Endodermal cell (in vitro differentiated cells): ENCODE measurements at regions not wholly inside any gene's neighbourhood (a gene's known extent, or its start where the extent isn't known, plus 50 kb on each side); places are given as distances from the start of the nearest gene placed in this dataset.

Experiments used
- DNase-seq: peaks from one replicate; pipeline ENCODE4 v3.0.0-alpha.2; 2017
- H3K27ac ChIP-seq: 2 replicates; pipeline ENCODE4 v1.5.1; 2013; ENCODE audit warnings: mild to moderate bottlenecking, low read depth, low read length, moderate library complexity
- H3K27me3 ChIP-seq: 2 replicates; pipeline ENCODE4 v1.6.1; 2013; ENCODE audit warnings: mild to moderate bottlenecking, low read length, moderate library complexity; ENCODE audit not compliant: insufficient read depth, control insufficient read depth, poor library complexity, severe bottlenecking
- H3K36me3 ChIP-seq: 2 replicates; pipeline ENCODE4 v1.7.0; 2013; ENCODE audit warnings: mild to moderate bottlenecking, low read length, moderate library complexity; ENCODE audit not compliant: control insufficient read depth, insufficient read depth
- H3K4me1 ChIP-seq: one replicate; pipeline ENCODE4 v1.7.0; 2013; ENCODE audit warnings: low read length; ENCODE audit not compliant: control insufficient read depth, insufficient read depth
- H3K4me3 ChIP-seq: 2 replicates; pipeline ENCODE4 v1.5.1; 2013; ENCODE audit warnings: mild to moderate bottlenecking, low read length, moderate library complexity
- H3K9ac ChIP-seq: 2 replicates; pipeline ENCODE4 v1.6.1; 2013; ENCODE audit warnings: mild to moderate bottlenecking, low read length, moderate library complexity; ENCODE audit not compliant: poor library complexity, severe bottlenecking; ENCODE audit errors: extremely low read depth
- H3K9me3 ChIP-seq: 2 replicates; pipeline ENCODE4 v1.6.1; 2013; ENCODE audit warnings: mild to moderate bottlenecking, low read length, moderate library complexity; ENCODE audit not compliant: control insufficient read depth
- H3K27ac Mint-ChIP-seq: 2 replicates; pipeline ENCODE4 v1.8.0; 2020; ENCODE audit warnings: mixed read lengths
- H3K27me3 Mint-ChIP-seq: 2 replicates; pipeline ENCODE4 v1.8.0; 2021; ENCODE audit warnings: mild to moderate bottlenecking, mixed read lengths; ENCODE audit not compliant: insufficient read depth
- H3K36me3 Mint-ChIP-seq: 2 replicates; pipeline ENCODE4 v1.8.0; 2020; ENCODE audit warnings: low read depth, mixed read lengths
- H3K4me1 Mint-ChIP-seq: 2 replicates; pipeline ENCODE4 v1.8.0; 2020; ENCODE audit warnings: mixed read lengths
- H3K4me3 Mint-ChIP-seq: 2 replicates; pipeline ENCODE4 v1.8.0; 2020; ENCODE audit warnings: mild to moderate bottlenecking, moderate library complexity, mixed read lengths
- H3K9me3 Mint-ChIP-seq: 2 replicates; pipeline ENCODE4 v1.8.0; 2020; ENCODE audit warnings: mild to moderate bottlenecking, mixed read lengths
- WGBS, 2 experiments: methylation state at CpG; one replicate each; pipeline versions ENCODE4 v1.1.5 to v1.1.7; 2013; ENCODE audit warnings: missing lambda C conversion rate in 2 of 2, mixed read lengths in 1 of 2; ENCODE audit not compliant: insufficient coverage in 1 of 2, insufficient read length in 1 of 2; 5-methylcytosine and 5-hydroxymethylcytosine counted together
- TF ChIP-seq, protein P1 (sequence below): fragments of 200-600 bp; sonication (generic); conservative IDR thresholded peaks from 2 replicates; pipeline ENCODE4 v1.5.0; 2021; ENCODE audit warnings: antibody characterized with exemption, mild to moderate bottlenecking

DNA sequence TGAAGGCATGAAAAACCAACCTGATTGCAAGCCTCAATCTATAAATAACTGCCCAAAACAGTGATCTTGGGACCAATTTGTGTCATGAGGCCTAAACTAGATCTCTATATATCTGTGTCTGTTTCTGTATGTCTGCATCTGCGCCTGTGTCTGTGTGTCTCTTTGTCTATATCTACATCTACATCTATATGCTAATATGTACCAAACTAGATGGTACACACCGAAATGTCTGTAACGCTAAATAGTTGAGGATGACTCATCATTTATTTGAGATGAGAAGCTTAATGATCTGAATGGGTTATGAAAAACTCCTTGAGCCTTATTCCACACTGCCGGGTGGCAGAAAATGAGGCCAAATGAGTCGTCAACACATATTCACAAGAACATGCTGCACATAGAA is 982.3 kb downstream of the ROBO2 start:
- no peaks in the 10 kb centered on the region for H3K27me3 ChIP-seq
- WGBS, 2 experiments: 95% methylated on average over 5 of the region's 5 CpGs; no CpG with 5 or more reads in 1 of the 2 experiments
- H3K4me3 Mint-ChIP-seq: no peak overlapping the region
- no peak overlapping the region for H3K4me3 ChIP-seq
- H3K9ac ChIP-seq: no peak overlapping the region
- no peak overlapping the region for H3K27ac Mint-ChIP-seq
- H3K36me3 ChIP-seq: no peaks in the 10 kb centered on the region
- H3K9me3 ChIP-seq: no peaks in the 10 kb centered on the region
- H3K4me1 Mint-ChIP-seq: no peaks in the 10 kb centered on the region
- no peaks in the 10 kb centered on the region for H3K4me1 ChIP-seq
- TF ChIP-seq, protein P1, sequence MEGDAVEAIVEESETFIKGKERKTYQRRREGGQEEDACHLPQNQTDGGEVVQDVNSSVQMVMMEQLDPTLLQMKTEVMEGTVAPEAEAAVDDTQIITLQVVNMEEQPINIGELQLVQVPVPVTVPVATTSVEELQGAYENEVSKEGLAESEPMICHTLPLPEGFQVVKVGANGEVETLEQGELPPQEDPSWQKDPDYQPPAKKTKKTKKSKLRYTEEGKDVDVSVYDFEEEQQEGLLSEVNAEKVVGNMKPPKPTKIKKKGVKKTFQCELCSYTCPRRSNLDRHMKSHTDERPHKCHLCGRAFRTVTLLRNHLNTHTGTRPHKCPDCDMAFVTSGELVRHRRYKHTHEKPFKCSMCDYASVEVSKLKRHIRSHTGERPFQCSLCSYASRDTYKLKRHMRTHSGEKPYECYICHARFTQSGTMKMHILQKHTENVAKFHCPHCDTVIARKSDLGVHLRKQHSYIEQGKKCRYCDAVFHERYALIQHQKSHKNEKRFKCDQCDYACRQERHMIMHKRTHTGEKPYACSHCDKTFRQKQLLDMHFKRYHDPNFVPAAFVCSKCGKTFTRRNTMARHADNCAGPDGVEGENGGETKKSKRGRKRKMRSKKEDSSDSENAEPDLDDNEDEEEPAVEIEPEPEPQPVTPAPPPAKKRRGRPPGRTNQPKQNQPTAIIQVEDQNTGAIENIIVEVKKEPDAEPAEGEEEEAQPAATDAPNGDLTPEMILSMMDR: no peak
- no peak overlapping the region for H3K27ac ChIP-seq
- no peaks in the 10 kb centered on the region for H3K27me3 Mint-ChIP-seq
- H3K9me3 Mint-ChIP-seq: no peaks in the 10 kb centered on the region
- H3K36me3 Mint-ChIP-seq: no peaks in the 10 kb centered on the region
- DNase-seq: no peak

DNA sequence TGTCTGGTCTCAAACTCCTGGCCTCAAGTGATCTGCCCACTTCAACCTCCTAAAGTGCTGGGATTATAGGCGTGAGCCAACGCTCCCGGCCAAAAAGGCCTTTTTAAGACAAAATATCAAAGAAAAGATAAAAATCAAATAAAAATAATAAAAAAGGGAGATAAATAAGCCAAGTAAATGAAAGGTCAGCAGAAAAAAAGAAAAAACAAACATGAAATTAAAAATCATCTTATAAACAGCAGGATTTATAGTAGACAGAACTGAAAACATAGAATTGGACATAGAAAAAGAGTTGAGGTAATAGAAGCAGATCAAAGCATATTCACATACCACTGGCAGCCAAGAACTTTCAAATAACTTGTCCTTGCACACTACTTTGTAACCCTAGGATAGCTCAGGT is 983.4 kb downstream of the ROBO2 start:
- Mint-ChIP-seq H3K27ac (no peak overlapping the region), H3K9me3 (no peaks in the 10 kb centered on the region), H3K4me3 (no peak overlapping the region), H3K4me1 (no peaks in the 10 kb centered on the region), H3K36me3 (no peaks in the 10 kb centered on the region), H3K27me3 (no peaks in the 10 kb centered on the region)
- Histone ChIP-seq H3K27ac (no peak overlapping the region), H3K9me3 (no peaks in the 10 kb centered on the region), H3K9ac (no peak overlapping the region), H3K4me3 (no peak overlapping the region), H3K4me1 (no peaks in the 10 kb centered on the region), H3K27me3 (no peaks in the 10 kb centered on the region), H3K36me3 (no peaks in the 10 kb centered on the region)
- TF ChIP-seq, protein P1: no peak
- whole genome bisulfite sequencing, 2 experiments: 88% methylated on average over 3 of the region's 3 CpGs; no CpG with 5 or more reads in 1 of the 2 experiments
- DNase-seq: no peak

DNA sequence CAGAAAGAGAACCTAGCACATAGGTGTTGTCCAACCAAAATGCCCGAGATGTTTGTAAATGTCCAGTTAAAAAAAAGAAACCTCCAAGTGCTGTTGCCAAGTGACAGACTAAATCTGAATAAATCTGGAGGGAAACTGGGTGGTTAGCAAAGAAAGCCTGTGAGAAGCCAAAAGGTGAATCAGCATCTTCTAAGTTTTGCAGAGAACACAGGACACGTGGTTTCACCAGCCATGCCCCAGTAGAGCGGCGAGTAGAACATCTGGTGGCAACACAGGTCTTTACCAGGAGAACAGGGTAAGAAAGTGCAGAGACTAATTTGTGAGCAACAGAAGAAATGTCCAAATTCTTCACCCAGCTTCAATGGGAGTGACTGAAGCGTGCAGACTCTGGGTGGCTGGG is 986.0 kb downstream of the ROBO2 start:
- no peak overlapping the region for H3K27ac Mint-ChIP-seq
- TF ChIP-seq, protein P1: no peak
- no peak for DNase-seq
- 95 to 97% methylated on average over 3 to 5 of the region's 5 CpGs for WGBS, 2 experiments
- no peak overlapping the region for H3K27ac ChIP-seq
- no peaks in the 10 kb centered on the region for H3K27me3 ChIP-seq
- H3K9me3 ChIP-seq: no peaks in the 10 kb centered on the region
- H3K9me3 Mint-ChIP-seq: peaks cover 5% of the 10 kb centered on the region
- H3K4me3 Mint-ChIP-seq: no peak overlapping the region
- H3K36me3 Mint-ChIP-seq: no peaks in the 10 kb centered on the region
- H3K27me3 Mint-ChIP-seq: no peaks in the 10 kb centered on the region
- no peak overlapping the region for H3K9ac ChIP-seq
- H3K4me3 ChIP-seq: no peak overlapping the region
- H3K4me1 Mint-ChIP-seq: no peaks in the 10 kb centered on the region
- H3K36me3 ChIP-seq: no peaks in the 10 kb centered on the region
- no peaks in the 10 kb centered on the region for H3K4me1 ChIP-seq
